ENCODE measurements at regions not wholly inside any gene's neighbourhood (a gene's known extent, or its start where the extent isn't known, plus 50 kb on each side); places are given as distances from the start of the nearest gene placed in this dataset.

DNA sequence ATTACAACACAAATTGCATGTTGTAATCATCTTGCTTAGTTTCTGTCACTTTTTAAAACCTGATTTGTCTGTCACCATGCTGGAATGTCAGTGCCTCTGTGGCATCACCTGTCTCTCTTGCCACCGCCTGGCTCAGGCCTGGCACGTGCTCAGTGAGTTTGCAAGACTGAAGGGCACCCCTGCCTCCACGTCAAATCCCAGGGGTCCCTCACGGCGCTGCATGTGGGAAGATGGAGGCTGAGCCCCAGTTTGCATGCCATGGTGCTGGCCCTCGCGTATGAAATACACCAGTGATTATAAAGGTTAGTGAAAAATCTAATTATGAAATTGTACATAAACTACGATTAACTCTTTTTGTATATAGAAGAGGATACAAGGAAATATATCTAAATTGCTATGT lies 51.9 kb upstream of the VIPR2 start:
- TF ChIP-seq CTCF (conservative IDR thresholded peaks at IDR 0.05; ENCODE audit: low read length) (no peak), EZH2phosphoT487 (IDR thresholded peaks at IDR 0.05; ENCODE audit: borderline replicate concordance, low read depth, low read length) (no peak)
